SK-N-SH (cell line): ENCODE measurements at regions not wholly inside any gene's neighbourhood (a gene's known extent, or its start where the extent isn't known, plus 50 kb on each side); places are given as distances from the start of the nearest gene placed in this dataset.

ENCODE experiments used
- CTCF ChIA-PET: fragments of 300-600, 350-600 bp; formaldehyde crosslinking; extraction: SDS; loops from one replicate; lab custom pipeline; 2021; lab: Yijun Ruan, JAX
- POLR2A ChIA-PET: fragments of 350-600 bp; sonication (Branson Sonifier 250); formaldehyde crosslinking; extraction: SDS; loops from one replicate; lab custom pipeline; 2020; ENCODE audit warnings: antibody characterized with exemption, inconsistent platforms; lab: Yijun Ruan, JAX
- DNase-seq: peaks from one replicate; pipeline ENCODE4 v3.0.0; 2012
- H2AFZ ChIP-seq: fragments of 200-600 bp; sonication (generic); 2 replicates; pipeline ENCODE4 v1.8.1; 2016; ENCODE audit warnings: antibody characterized with exemption, mild to moderate bottlenecking, low read depth
- H3F3A ChIP-seq: fragments of 200-600 bp; sonication (generic); replicated peaks from 2 replicates; pipeline ENCODE3; 2016; ENCODE audit warnings: antibody characterized with exemption, mild to moderate bottlenecking; ENCODE audit not compliant: insufficient read depth
- H3K27ac ChIP-seq, 2 experiments: fragments of 200-500 bp in 1 of 2; fragments of 200-600 bp in 1 of 2; sonication (Bioruptor generic) in 1 of 2; sonication (generic), shearing (Covaris generic) in 1 of 2; 2 replicates each; pipeline versions ENCODE4 v1.5.1 to v1.6.1; 2014 to 2016; ENCODE audit warnings: low read depth in 2 of 2, inconsistent platforms in 1 of 2, low read length in 1 of 2, mild to moderate bottlenecking in 1 of 2, mixed read lengths in 1 of 2
- H3K27me3 ChIP-seq: fragments of 200-600 bp; sonication (generic), shearing (Covaris generic); 2 replicates; pipeline ENCODE4 v1.6.1; 2016; ENCODE audit warnings: mixed run types; ENCODE audit not compliant: insufficient read depth
- H3K36me3 ChIP-seq, 2 experiments: fragments of 200-500 bp in 1 of 2; fragments of 200-600 bp in 1 of 2; sonication (Bioruptor generic) in 1 of 2; sonication (generic) in 1 of 2; replicated peaks in 1 of 2; 2 replicates each; pipeline versions ENCODE3 to v1.5.1; 2014 to 2016; ENCODE audit warnings: low read length in 1 of 2, mild to moderate bottlenecking in 1 of 2; ENCODE audit not compliant: insufficient read depth in 2 of 2, control insufficient read depth in 1 of 2
- H3K4me1 ChIP-seq, 2 experiments: fragments of 200-500 bp in 1 of 2; fragments of 200-600 bp in 1 of 2; sonication (Bioruptor generic) in 1 of 2; sonication (generic), shearing (Covaris generic) in 1 of 2; 2 replicates each; pipeline versions ENCODE4 v1.5.1 to v1.6.1; 2014 to 2016; ENCODE audit warnings: low read depth in 1 of 2, low read length in 1 of 2, mixed run types in 1 of 2; ENCODE audit not compliant: insufficient read depth in 2 of 2, control insufficient read depth in 1 of 2
- H3K4me2 ChIP-seq: fragments of 200-600 bp; sonication (generic), shearing (Covaris generic); 2 replicates; pipeline ENCODE4 v1.6.1; 2017; ENCODE audit warnings: mixed run types
- H3K4me3 ChIP-seq, 2 experiments: fragments of 200-500 bp in 1 of 2; fragments of 200-600 bp in 1 of 2; sonication (Bioruptor generic) in 1 of 2; sonication (generic), shearing (Covaris generic) in 1 of 2; 2 replicates each; pipeline versions ENCODE4 v1.5.1 to v1.8.1; 2014 to 2016; ENCODE audit warnings: low read depth in 2 of 2, inconsistent platforms in 1 of 2, low read length in 1 of 2, mild to moderate bottlenecking in 1 of 2, mixed read lengths in 1 of 2, moderate library complexity in 1 of 2
- H3K79me2 ChIP-seq: fragments of 200-600 bp; sonication (generic); 2 replicates; pipeline ENCODE4 v1.8.1; 2017; ENCODE audit warnings: mild to moderate bottlenecking; ENCODE audit not compliant: insufficient read depth
- H3K9ac ChIP-seq: fragments of 200-600 bp; sonication (generic); 2 replicates; pipeline ENCODE4 v1.6.1; 2017; ENCODE audit warnings: mixed run types
- H3K9me2 ChIP-seq: fragments of 200-600 bp; sonication (generic); 2 replicates; pipeline ENCODE4 v1.6.1; 2017; ENCODE audit warnings: mixed run types
- H3K9me3 ChIP-seq: fragments of 200-600 bp; sonication (generic); 2 replicates; pipeline ENCODE4 v1.6.1; 2017; ENCODE audit warnings: mixed run types, mild to moderate bottlenecking, moderate library complexity
- H4K20me1 ChIP-seq: fragments of 200-600 bp; sonication (generic); 2 replicates; pipeline ENCODE4 v1.6.1; 2017; ENCODE audit warnings: mild to moderate bottlenecking, mixed run types; ENCODE audit not compliant: insufficient read depth
- CHD2 ChIP-seq: fragments of 150-350 bp; IDR thresholded peaks from 2 replicates; pipeline ENCODE4 v1.6.1; 2018; ENCODE audit warnings: low read length; ENCODE audit not compliant: partially characterized antibody
- CTCF ChIP-seq: fragments of 200-600 bp; sonication (generic); IDR thresholded peaks from 2 replicates; pipeline ENCODE4 v1.6.1; 2017; ENCODE audit warnings: antibody characterized with exemption, mild to moderate bottlenecking, moderate library complexity
- FOSL2 ChIP-seq: IDR thresholded peaks from 2 replicates; pipeline ENCODE4 v1.4.0; 2012; ENCODE audit warnings: low read depth, mild to moderate bottlenecking, moderate library complexity, borderline replicate concordance
- FOXJ3 ChIP-seq: sonication (generic); formaldehyde crosslinking; IDR thresholded peaks from 2 replicates; pipeline ENCODE4 v1.5.1; 2020; ENCODE audit warnings: mild to moderate bottlenecking, missing genetic modification reagents
- FOXM1 ChIP-seq: IDR thresholded peaks from 2 replicates; pipeline ENCODE4 v1.4.0; 2012; ENCODE audit warnings: low read depth, mild to moderate bottlenecking
- GATA2 ChIP-seq: sonication (generic); formaldehyde crosslinking; IDR thresholded peaks from 2 replicates; pipeline ENCODE4 v1.5.0; 2020; ENCODE audit warnings: mild to moderate bottlenecking, missing genetic modification reagents
- MXI1 ChIP-seq: IDR thresholded peaks from 2 replicates; pipeline ENCODE4 v1.6.1; 2012; ENCODE audit warnings: mild to moderate bottlenecking, low read depth, low read length, improper control_type of control experiment
- NFIC ChIP-seq: IDR thresholded peaks from 2 replicates; pipeline ENCODE4 v1.4.0; 2012; ENCODE audit warnings: borderline replicate concordance
- PBX3 ChIP-seq: IDR thresholded peaks from 2 replicates; pipeline ENCODE4; 2012
- RAD21 ChIP-seq: IDR thresholded peaks from 2 replicates; pipeline ENCODE4 v1.6.1; 2012; ENCODE audit warnings: mild to moderate bottlenecking, low read length
- RCOR1 ChIP-seq: fragments of 150-350 bp; IDR thresholded peaks from 2 replicates; pipeline ENCODE4 v1.6.1; 2017; ENCODE audit warnings: antibody characterized with exemption, low read length
- RXRA ChIP-seq: IDR thresholded peaks from 2 replicates; pipeline ENCODE4 v1.4.0; 2012; ENCODE audit warnings: low read depth, mild to moderate bottlenecking, borderline replicate concordance
- TAF1 ChIP-seq: IDR thresholded peaks from 2 replicates; pipeline ENCODE4 v1.6.1; 2012; ENCODE audit warnings: low read depth, mild to moderate bottlenecking, low read length, moderate library complexity, borderline replicate concordance
- USF2 ChIP-seq: fragments of 150-350 bp; IDR thresholded peaks from 2 replicates; pipeline ENCODE4 v1.6.1; 2017; ENCODE audit warnings: antibody characterized with exemption, low read length, low read depth, borderline replicate concordance
- ZBTB33 ChIP-seq: IDR thresholded peaks from 2 replicates; pipeline ENCODE4 v1.4.0; 2012; ENCODE audit warnings: low read depth, borderline replicate concordance
- WGBS: methylation state at CpG from one replicate; pipeline ENCODE4 v1.1.6; 2017; ENCODE audit warnings: low lambda C conversion rate; 5-methylcytosine and 5-hydroxymethylcytosine counted together

GRCh38 chr18:41660654-41661053 lies 294.4 kb upstream of the PIK3C3 start (continued):
- no peak for TF ChIP-seq CTCF

- Histone ChIP-seq H3K79me2 (no peaks in the 10 kb centered on the region), H3K4me2 (no peak overlapping the region), H3F3A (no peaks in the 10 kb centered on the region), H3K27ac (no peak overlapping the region), H3K4me3 (no peak overlapping the region), H2AFZ (no peak overlapping the region), H3K36me3 (no peaks in the 10 kb centered on the region), H3K4me1 (no peaks in the 10 kb centered on the region), H3K27me3 (no peaks in the 10 kb centered on the region), H4K20me1 (no peaks in the 10 kb centered on the region), H3K9me3 (no peaks in the 10 kb centered on the region), H3K9me2 (0 out of 2 replicates have a peak, but pooled peaks cover 5% of the 10 kb centered on the region), H3K9ac (no peak overlapping the region)
- ChIA-PET POLR2A (no interaction called here), CTCF (interaction anchor here (0.7 to 1.5 kb wide), 2 partner anchors 9 to 86 kb away, joined by 3 read pairs; no protein-coding TSS in a partner anchor)
- TF ChIP-seq CTCF, result no peak
- TF ChIP-seq NFIC, result no peak
- no peak for TF ChIP-seq MXI1
- TF ChIP-seq FOXM1, result no peak
- TF ChIP-seq GATA2 (CRISPR knock-in tag), result no peak
- TF ChIP-seq RCOR1, result no peak
- TF ChIP-seq RXRA, result no peak
- DNase-seq, result no peak
- 73% methylated on average over 3 of the region's 3 CpGs for WGBS
Observed at GRCh38 chr18:41659438-41660130, 295.4 kb upstream of the PIK3C3 start.

- no peaks in the 10 kb centered on the region for H3K36me3 ChIP-seq
- H3K9me2 ChIP-seq, result 0 out of 2 replicates have a peak, but pooled peaks cover 5% of the 10 kb centered on the region
- WGBS, result 62% methylated on average over 4 of the region's 4 CpGs
- no peaks in the 10 kb centered on the region for H4K20me1 ChIP-seq
- H3K79me2 ChIP-seq, result no peaks in the 10 kb centered on the region
- no peaks in the 10 kb centered on the region for H3F3A ChIP-seq
- ChIA-PET CTCF (no interaction called here), POLR2A (no interaction called here)
- no peaks in the 10 kb centered on the region for H3K9me3 ChIP-seq
- no peak for DNase-seq
- no peaks in the 10 kb centered on the region for H3K27me3 ChIP-seq
- no peak overlapping the region for H3K4me3 ChIP-seq
- H2AFZ ChIP-seq, result no peak overlapping the region
- no peak overlapping the region for H3K27ac ChIP-seq
- H3K4me1 ChIP-seq, result no peaks in the 10 kb centered on the region
- H3K4me2 ChIP-seq, result no peak overlapping the region
- no peak overlapping the region for H3K9ac ChIP-seq
- TF ChIP-seq TAF1 (no peak), USF2 (no peak), FOXJ3 (CRISPR knock-in tag) (no peak), GATA2 (CRISPR knock-in tag) (no peak), CHD2 (no peak), ZBTB33 (no peak), FOSL2 (no peak), NFIC (no peak), PBX3 (no peak), RAD21 (no peak)
Observed at GRCh38 chr18:41657189-41657588, 297.8 kb upstream of the PIK3C3 start.
